ENCODE measurements at regions not wholly inside any gene's neighbourhood (a gene's known extent, or its start where the extent isn't known, plus 50 kb on each side); places are given as distances from the start of the nearest gene placed in this dataset.
"Not testable (repeated sequence)": the region's sequence is repeated elsewhere in the genome, so short reads cannot be mapped to it uniquely, and the experiment has no call there.

DNA sequence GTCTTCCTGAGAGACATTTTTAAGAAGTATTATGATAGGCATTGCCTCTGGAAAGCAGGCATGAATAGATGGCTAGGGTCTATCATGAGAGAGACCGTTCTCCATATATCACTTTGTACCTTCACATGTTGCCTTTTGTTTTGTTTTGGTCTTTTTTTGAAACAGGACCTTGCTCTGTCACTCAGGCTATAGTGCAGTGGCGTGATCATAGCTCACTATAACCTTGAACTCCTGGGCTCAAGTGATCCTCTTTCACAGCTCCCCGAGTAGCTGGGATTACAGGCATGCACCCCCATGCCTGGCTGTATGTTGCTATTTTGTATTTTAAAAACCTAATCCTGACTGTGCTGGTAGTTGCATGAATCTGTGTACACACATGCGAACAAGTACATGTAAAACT is 869.6 kb upstream of the DEFB115 start:
- not testable (repeated sequence) for TF ChIP-seq EZH2phosphoT487 (IDR thresholded peaks at IDR 0.05)
- TF ChIP-seq, protein P1, sequence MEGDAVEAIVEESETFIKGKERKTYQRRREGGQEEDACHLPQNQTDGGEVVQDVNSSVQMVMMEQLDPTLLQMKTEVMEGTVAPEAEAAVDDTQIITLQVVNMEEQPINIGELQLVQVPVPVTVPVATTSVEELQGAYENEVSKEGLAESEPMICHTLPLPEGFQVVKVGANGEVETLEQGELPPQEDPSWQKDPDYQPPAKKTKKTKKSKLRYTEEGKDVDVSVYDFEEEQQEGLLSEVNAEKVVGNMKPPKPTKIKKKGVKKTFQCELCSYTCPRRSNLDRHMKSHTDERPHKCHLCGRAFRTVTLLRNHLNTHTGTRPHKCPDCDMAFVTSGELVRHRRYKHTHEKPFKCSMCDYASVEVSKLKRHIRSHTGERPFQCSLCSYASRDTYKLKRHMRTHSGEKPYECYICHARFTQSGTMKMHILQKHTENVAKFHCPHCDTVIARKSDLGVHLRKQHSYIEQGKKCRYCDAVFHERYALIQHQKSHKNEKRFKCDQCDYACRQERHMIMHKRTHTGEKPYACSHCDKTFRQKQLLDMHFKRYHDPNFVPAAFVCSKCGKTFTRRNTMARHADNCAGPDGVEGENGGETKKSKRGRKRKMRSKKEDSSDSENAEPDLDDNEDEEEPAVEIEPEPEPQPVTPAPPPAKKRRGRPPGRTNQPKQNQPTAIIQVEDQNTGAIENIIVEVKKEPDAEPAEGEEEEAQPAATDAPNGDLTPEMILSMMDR (IDR thresholded peaks at IDR 0.05) = not testable (repeated sequence)

Data from neural progenitor cell (in vitro differentiated cells).